CD4-positive, alpha-beta T cell treated with Interleukin-6 at 100 ng/mL for 8 hours (primary cell): ENCODE measurements at regions not wholly inside any gene's neighbourhood (a gene's known extent, or its start where the extent isn't known, plus 50 kb on each side); places are given as distances from the start of the nearest gene placed in this dataset.

Experiments
- DNase-seq: peaks from one replicate; pipeline ENCODE4 v3.0.0-alpha.2; 2020; ENCODE audit warnings: mixed read lengths, low spot score

- DNase-seq, result no peak
Measured at GRCh38 chr6:165715428-165715827, 52.4 kb upstream of the PDE10A start.

GRCh38 chr6:165714907-165715306 is 51.9 kb upstream of the PDE10A start:
- DNase-seq, result no peak

- DNase-seq, result no peak
Measured at GRCh38 chr6:165713845-165714466, 50.9 kb upstream of the PDE10A start.
